ENCODE measurements at regions not wholly inside any gene's neighbourhood (a gene's known extent, or its start where the extent isn't known, plus 50 kb on each side); places are given as distances from the start of the nearest gene placed in this dataset.

GRCh38 chr10:64080071-64080470 lies 558.9 kb downstream of the REEP3 start:
- TF ChIP-seq, protein P1, sequence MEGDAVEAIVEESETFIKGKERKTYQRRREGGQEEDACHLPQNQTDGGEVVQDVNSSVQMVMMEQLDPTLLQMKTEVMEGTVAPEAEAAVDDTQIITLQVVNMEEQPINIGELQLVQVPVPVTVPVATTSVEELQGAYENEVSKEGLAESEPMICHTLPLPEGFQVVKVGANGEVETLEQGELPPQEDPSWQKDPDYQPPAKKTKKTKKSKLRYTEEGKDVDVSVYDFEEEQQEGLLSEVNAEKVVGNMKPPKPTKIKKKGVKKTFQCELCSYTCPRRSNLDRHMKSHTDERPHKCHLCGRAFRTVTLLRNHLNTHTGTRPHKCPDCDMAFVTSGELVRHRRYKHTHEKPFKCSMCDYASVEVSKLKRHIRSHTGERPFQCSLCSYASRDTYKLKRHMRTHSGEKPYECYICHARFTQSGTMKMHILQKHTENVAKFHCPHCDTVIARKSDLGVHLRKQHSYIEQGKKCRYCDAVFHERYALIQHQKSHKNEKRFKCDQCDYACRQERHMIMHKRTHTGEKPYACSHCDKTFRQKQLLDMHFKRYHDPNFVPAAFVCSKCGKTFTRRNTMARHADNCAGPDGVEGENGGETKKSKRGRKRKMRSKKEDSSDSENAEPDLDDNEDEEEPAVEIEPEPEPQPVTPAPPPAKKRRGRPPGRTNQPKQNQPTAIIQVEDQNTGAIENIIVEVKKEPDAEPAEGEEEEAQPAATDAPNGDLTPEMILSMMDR (IDR thresholded peaks at IDR 0.05; ENCODE audit: control insufficient read depth, insufficient read depth, low read depth, low read length, missing control alignments): no peak
- no peak for DNase-seq (ENCODE audit: low read depth)

DNA sequence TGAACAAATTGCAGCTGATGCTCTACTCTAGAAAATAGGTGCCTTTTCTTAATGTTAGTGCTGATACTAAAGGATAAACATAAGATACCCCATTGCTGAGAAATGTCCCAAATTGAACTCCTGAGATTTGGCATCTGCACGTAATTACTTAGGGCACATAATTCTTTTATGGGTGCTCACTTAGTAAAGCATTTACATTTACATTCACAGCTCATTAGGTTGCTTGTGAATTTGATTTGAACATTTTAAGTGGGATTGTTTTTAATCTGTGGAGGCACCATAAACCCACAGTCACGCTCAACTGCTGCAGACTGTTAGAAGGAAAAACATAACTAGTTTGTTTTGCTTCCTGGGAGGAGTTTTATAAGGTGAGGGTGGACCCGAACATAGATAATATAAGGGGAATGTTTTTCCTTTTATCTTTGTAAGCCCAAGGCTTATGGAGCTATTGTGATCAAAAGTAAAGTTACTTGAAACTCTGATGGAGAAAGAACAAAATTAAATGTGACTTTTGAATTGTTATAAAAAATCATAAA lies 560.8 kb downstream of the REEP3 start:
- DNase-seq (ENCODE audit: low read depth): no peak
- no peak overlapping the region for H3K4me3 ChIP-seq (ENCODE audit: control insufficient read depth, low read depth, low read length)
- TF ChIP-seq, protein P1 (IDR thresholded peaks at IDR 0.05; ENCODE audit: control insufficient read depth, insufficient read depth, low read depth, low read length, missing control alignments): no peak

More at GRCh38 chr10:64080071-64080470, 558.9 kb downstream of the REEP3 start:
- H3K4me3 ChIP-seq (ENCODE audit: control insufficient read depth, low read depth, low read length): no peak overlapping the region

DNA sequence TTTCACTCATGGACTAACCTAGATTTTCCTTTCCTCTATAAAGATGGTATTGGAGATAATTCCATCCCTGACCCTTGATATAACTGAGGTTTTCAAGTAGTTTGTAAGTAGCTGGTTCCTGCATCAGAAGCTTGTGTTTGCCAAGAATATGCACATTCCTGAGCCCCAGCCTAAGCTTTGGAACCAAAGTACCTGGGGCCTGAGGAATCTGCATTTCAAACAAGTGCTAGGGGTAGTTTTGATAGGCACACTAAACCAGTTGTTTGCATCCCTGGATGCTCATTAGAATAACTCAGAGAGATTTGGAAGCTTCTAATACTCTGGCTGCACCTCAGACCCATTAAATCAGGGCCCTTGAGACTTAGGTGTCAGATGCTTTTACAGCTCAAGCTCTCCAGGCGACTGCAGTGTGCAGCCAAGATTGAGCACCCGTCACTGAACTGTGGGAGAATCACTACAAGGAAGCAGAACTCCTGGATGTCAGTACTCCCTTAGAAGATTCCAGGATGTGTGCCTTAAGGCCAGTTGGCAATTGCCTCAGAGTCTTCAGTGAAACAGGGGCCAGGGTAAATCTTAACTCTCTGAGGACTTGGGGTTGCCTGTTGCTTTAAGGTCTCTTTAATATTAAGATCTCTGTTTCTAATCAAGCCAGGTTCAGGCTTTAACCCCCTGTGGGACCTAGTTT lies 565.0 kb downstream of the REEP3 start:
- no peak for DNase-seq (ENCODE audit: low read depth)
- no peak overlapping the region for H3K4me3 ChIP-seq (ENCODE audit: control insufficient read depth, low read depth, low read length)
- TF ChIP-seq, protein P1 (IDR thresholded peaks at IDR 0.05; ENCODE audit: control insufficient read depth, insufficient read depth, low read depth, low read length, missing control alignments): no peak

DNA sequence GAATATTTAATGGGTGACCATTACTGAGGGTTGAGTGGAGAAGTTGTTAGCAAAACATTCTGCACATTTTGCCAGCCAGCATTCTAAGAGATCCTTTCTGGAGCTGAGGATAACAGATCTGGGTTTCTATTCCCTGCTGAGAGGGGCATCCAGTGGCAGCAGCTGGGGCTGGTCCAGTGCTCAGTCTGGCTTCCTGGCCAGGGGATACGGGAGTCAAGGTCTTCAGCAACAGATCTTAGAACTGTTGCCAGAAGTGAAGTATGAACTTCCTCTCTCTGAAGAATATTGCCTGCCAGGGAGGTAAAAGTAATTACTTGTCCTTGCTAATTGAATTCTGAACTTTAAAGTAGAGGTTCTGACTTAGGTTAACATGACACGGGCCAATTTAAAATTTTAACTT lies 568.4 kb downstream of the REEP3 start:
- TF ChIP-seq, protein P1 (IDR thresholded peaks at IDR 0.05; ENCODE audit: control insufficient read depth, insufficient read depth, low read depth, low read length, missing control alignments): no peak
- no peak overlapping the region for H3K4me3 ChIP-seq (ENCODE audit: control insufficient read depth, low read depth, low read length)
- no peak for DNase-seq (ENCODE audit: low read depth)

DNA sequence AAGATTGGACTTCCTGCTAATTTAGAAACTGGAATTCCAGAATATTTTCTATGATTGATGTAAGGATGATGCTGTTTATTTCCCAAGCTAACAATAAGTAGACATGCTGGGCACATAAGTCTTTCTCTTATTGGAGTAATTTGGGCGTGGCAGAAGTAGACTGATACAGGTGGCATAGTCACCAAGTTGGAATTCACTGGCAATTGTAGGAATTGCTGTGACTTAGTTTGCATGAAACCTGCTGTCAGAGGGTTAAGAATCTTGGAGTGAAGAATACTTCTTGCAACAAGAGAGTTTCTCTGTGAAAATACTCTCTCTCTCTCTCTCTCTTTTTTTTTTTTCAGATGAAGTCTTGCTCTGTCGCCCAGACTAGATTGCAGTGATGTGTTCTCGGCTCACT lies 569.7 kb downstream of the REEP3 start:
- DNase-seq (ENCODE audit: low read depth): no peak
- no peak overlapping the region for H3K4me3 ChIP-seq (ENCODE audit: control insufficient read depth, low read depth, low read length)
- TF ChIP-seq, protein P1 (IDR thresholded peaks at IDR 0.05; ENCODE audit: control insufficient read depth, insufficient read depth, low read depth, low read length, missing control alignments): no peak

GRCh38 chr10:64091897-64092296 lies 570.7 kb downstream of the REEP3 start:
- no peak overlapping the region for H3K4me3 ChIP-seq (ENCODE audit: control insufficient read depth, low read depth, low read length)
- no peak for DNase-seq (ENCODE audit: low read depth)
- TF ChIP-seq, protein P1 (IDR thresholded peaks at IDR 0.05; ENCODE audit: control insufficient read depth, insufficient read depth, low read depth, low read length, missing control alignments): no peak

Measured in AG09309 (cell line).